NCI-H1417 (cell line): ENCODE measurements at regions not wholly inside any gene's neighbourhood (a gene's known extent, or its start where the extent isn't known, plus 50 kb on each side); places are given as distances from the start of the nearest gene placed in this dataset.

Experiments used
- DNase-seq, 3 experiments: peaks; one replicate each; lab custom pipeline; 2025; lab: John Stamatoyannopoulos, UW

DNA sequence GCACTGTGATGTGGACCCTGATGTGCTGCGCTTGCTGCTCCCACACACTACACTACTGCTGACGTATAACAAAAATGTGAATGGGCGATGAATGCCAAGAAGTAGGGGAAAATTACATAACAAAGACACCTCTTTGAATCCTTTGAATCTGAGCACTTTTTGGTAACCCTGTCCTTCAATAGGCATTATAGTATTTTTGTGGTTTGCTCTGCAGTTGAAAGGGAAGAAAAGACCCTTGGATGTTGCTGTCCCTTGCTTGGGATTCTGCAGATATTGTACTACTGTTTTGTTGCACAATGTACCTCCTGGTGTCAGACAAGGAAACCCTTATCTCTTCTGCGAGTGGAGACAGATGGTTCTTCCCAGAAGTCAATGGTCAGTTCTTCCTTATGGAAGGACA lies 124.8 kb upstream of the UBE3A start:
- no peak for DNase-seq

DNA sequence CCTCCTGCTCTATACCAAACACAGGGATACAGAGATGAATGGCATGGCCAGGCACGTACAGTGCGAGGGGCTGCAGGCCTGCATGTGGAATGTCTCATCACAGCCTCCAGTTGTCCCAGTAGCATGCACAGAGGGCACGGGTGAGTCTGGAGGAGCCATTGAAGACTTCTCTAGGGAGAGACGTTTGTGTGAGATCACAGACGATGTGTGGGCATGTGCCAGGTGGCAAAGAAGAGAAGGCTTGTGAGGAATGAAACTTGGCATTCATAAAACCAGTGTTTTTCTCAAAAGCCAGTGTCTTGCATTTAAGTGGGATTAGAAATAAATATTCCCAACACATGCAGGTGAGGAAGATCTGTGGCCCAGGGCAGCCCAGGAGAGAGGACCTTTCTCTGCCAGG lies 119.1 kb upstream of the UBE3A start:
- no peak for DNase-seq

DNA sequence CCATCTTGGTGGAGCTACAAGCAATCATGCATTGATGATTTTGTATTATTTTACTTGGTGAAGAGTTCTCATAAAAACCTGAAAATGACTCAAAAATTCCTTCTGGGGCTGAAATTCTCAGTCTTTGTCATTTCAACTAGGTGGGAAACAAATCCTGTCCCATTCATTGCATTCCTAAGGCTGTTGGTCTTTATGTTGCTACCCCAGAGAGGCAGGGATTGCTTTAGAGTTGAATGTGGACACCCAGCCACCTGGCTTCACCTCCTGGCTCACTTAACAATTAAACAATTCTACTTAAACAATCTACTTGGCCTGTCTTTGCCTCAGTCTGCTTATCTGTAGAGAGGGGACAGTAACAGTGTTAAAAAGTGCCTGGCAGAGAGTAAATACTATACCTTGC lies 117.3 kb upstream of the UBE3A start:
- no peak for DNase-seq

DNA sequence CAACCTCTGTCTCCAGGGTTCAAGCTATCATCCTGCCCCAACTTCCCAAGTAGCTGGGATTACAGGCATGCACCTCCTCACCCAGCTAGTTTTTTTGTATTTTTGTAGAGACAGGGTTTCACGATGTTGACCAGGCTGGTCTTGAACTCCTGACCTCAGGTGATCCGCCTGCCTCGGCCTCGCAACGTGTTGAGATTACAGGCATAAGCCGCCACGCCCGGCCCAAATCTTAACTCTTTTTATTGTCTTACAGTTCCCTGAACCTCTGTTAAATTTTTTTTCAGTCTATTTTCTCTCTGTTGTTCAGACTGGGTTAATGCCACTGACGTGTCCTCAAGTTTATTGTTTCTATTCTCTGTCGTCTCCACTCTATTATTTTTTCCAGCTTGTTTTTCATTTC lies 115.8 kb upstream of the UBE3A start:
- no peak for DNase-seq

DNA sequence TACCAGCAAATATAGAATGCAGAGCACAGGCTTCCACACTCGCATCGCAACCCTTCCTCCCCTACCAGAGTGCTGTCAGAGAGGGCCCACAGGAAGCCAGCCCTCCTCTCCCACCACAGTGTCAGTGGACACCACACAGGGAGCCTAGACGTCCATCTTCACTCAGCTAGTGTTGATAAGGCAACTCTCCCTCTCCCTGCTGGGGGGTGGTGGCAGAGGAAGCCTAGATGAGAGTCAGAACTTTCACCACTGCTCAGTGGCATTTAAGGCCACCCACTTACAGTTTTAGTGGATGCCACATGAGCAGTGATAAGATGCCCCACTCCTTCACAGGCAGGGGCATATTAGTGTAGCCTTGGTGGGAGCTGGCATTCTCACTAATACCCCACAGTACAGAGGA lies 109.8 kb upstream of the UBE3A start:
- DNase-seq = no peak

DNA sequence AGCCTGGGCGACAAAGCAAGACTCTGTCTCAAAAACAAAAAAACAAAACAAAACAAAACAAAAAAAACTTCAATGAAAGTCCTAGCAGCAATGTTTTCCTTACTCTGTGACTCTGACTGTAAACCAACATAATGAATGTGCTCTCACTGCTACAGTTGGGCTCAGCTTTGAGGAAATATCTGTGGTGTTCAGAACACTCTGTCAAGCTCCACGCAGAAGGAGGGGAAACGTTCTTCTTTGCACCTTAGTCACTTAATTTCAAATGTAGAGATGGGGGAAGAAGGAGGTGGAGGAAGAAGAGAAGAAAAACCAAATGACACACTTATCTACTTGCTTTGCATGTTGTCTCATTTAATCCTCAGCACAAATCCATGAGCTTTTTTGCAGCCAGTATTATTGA lies 107.1 kb upstream of the UBE3A start:
- no peak for DNase-seq

DNA sequence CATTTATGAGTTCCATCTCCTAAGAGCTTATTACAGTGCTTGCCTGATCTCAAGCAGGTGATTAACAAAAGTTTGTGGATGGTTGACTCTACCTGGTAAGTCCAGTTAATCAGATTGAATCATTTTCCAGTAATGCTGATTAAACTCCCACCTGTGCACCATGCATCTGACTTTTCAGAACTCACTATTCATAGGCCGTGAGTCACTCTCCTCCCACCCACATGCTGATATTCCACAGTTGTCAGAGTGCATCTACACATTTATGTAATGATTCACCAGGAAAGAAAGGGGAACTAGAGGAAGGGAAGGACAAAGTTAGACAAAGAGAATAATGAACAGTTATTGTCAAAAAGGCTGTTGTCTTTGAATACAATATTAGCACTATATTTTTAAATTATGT lies 106.2 kb upstream of the UBE3A start:
- DNase-seq = no peak

DNA sequence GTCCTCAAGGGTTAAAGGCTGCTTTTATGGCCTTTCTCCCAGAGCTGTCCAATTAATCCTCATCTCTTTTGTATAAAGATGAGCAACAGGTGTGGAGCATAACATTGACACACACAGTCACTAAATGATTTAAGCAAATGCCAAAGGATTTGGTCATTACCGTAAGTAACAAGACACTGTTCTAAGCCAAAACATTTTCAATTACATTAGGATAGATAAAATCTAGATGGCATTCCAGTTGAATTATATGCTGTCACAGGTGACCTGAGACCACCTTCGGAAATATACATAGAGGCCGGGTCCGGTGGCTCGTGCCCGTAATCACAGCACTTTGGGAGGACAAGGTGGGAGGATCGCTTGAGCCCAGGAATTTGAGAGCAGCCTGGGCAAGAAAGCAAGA lies 105.3 kb upstream of the UBE3A start:
- DNase-seq = no peak

DNA sequence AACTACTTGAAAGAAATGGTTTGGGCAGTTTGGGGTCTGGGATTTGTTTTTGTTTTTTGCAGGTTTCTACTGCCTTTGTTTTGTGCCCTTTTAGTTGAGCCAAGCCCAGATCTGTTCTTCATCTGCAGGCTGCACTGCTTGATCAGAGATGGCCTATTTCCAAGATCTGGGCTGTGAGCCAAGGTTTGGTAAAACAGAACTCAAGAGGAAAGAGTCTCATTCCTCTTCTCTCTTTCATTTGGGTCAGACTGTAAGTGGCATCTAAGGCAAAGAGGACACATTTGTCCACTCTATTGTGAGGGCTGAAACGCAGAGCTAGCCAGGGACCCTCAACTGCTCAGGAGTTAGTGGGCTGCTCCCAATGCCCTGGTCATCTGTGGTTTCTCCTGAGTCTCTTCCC lies 104.4 kb upstream of the UBE3A start:
- DNase-seq = no peak

DNA sequence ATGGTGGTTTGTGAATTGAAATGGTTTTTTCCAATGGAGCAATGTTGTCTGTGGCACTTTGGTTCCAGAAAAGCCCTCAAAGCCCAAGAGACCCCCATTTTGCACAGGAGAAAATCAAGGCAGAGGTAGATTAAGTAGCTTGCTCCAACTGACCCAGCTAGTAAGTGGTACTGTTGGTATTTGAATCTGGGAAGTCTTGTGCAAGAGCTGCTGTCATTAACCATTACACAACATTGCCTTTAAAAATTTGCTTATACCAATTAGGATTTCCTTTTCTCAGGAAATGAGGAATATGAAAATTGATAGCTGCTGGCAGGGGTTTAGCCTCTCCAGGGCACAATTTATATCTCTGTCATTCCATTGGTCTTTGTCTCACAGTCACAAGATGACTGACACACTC lies 102.4 kb upstream of the UBE3A start:
- no peak for DNase-seq

DNA sequence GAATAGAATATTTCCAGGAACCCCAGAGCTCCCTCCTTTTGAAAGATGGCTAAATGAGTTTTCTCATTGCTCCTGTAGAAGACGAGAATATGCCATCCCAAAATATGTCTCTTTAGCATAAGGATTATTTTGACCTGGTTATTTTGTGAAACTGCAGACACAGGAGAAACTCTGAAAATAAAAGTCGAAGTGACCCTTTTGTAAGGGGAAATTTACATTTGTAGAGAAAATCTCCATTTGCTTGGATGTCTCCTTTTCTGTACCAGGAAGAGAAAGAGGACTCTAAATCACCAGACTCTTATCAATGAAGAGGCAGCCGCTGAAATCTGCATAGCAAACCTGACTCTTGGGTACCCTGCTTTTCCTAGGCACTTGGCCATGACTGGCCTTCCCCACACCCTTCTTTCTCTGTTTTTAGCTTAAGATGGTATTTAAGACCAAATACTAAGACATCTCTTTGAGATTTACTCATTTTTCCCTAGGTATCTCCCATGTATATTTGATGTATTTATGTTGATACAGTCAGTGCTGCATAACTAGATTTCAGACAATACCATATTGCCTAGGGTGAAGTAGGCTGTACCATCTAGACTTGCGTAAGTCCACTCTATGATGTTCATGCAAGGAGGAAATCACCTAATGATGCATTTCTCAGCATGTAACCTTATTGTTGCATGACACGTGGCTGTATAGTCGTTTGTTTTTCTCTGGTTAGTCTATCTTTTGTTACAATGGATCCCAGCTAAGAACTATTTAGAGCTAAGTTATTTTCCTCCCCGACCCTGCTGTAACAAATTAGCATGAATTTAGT lies 98.2 kb upstream of the UBE3A start:
- DNase-seq = no peak

DNA sequence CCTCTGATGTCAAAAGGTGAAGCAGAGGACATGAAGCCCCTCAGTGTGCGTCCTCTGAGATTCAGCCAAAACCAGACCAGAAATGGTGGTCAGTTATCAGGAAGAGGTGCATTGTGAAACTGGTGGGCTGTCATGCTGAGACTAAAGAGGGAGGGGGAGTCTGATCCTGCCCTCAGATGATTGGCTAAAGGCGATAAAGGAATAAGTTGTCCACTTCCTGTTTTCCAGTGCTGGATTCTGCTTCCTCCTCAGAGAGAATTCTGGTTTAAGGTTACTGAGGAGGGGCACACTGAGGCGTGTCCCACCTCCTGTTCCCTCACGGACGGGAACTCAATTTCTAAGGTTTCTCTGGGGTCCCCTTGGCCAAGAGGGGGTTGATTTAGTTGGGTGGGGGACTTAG lies 97.0 kb upstream of the UBE3A start:
- DNase-seq = no peak

DNA sequence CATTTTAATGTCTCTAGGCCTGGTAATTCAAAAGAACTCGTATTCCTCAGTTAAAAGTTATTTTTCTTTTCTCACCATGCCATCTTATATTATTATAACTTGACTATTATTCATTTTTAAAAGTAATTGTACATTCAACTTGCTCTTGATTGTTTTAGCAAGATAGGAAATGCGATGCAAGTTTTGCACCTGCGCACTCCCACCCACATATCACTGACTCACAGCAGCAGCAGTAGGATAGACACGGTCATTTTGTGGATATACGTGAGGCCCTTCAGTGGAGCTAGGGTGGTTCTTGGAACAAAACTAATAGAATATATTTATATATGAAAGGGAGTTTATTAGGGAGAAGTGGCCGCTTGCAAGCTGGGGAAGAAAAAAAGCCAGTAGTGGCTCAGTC lies 95.5 kb upstream of the UBE3A start:
- DNase-seq = no peak

DNA sequence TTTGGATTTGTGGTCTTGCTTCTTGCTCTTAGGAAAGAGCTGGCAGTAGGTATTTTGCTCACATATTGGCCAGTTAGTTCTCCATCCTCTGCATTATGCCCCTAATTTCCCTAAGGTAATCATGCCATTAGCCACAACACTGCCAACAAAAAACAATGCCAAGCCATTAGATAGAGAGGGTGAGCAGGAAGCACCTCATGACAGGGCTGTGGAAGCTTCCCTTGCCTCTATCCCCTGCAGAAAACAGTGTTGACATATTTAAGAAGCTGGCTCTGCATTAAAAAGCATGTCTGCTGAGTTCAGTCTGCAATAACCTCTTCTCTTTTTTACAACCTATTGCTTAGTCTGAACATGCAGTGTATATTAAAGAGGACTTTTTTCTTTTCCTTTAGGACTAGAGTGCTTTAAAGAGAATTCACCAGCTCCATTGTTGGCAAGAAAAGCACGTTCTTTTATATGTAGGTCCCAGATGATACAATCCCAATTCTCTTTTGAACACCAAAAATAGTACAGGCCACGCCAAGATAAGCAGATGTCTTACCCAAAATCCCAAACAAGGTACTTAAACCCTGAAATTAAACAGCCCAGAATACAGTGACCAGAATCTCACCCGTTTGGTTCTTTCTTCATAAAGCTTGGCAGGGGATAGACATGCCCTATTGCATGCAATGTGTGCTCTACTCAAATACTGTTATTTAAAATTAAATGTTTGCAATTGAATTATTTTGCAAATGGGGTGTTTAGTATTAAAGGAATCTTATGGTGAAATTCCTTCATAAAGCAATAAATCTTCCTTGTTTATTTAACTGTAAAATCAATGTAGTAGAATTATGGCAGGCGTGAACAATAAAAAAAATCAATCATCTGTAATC lies 93.7 kb upstream of the UBE3A start:
- DNase-seq = no peak

DNA sequence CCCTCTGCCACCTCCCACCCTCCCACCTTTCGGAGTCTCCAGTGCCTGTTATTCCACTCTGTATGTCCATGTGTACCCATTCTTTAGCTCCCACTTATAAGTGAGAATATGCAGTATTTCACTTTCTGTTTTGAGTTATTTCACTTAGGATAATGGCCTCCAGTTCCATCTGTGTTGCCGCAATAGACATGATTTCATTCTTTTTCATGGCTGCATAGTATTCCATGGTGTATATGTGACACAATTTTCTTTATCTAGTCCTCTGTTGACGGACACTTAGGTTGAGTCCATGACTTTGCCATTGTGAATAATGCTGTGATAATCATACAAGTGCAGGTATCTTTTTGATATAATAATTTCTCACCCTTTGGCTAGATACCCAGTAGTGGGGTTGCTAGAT lies 91.0 kb upstream of the UBE3A start:
- no peak for DNase-seq

DNA sequence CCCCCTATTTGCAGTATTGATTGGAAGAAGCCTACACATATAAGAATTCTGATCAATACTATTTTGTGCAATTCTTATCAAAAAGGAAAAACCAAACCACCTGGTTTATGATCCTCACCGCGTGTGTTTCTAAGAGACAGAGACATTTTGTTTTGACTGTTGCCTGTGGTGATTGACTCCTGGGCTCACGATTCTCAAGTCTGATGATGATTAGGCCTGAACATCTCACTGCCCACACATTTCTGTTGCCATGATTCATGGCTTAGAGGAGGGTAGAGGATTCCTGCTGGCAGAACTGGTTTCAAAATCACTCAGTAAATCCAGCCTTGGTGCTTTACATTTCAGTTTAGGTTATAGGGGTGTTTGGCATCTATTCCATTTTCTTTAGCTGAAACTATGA lies 88.3 kb upstream of the UBE3A start:
- no peak for DNase-seq

DNA sequence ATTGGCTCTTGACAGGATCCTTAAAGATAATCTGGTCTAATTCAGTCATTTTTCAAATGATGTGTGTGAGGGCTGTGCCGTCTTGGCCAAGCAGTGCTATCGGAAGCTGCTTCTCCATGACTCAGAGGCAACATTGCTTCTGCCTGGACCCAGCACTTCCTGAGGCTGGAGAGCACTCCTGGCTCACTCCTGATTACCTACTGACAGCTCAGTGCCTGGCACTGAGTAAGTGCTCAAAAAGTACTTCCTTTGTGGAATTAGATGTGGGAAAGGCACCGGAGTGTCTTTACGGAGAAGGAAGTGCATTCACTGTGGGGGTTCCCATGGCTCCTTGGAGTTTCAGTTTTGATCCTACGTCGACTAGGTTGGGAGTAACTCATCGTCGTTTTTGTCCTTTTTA lies 86.9 kb upstream of the UBE3A start:
- no peak for DNase-seq

DNA sequence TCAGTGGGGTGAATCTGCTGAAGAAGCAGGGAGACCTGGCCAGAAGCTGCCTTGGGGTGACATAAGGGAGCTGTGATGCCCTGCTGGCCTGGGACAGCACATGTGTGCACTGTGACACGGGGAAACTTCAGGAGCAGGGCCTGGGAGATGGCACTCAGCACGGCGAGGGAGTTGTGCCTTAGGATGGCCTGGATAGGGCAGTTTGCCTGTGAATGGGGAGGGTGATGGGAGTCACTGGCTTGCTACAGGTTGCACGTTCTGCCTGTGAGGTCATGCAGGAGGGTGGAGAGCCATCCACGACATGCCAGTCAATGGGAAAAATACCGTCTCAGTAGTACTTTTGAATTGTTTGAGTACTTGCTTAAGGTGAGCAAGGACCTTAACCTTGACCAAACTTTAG lies 76.8 kb upstream of the UBE3A start:
- no peak for DNase-seq

DNA sequence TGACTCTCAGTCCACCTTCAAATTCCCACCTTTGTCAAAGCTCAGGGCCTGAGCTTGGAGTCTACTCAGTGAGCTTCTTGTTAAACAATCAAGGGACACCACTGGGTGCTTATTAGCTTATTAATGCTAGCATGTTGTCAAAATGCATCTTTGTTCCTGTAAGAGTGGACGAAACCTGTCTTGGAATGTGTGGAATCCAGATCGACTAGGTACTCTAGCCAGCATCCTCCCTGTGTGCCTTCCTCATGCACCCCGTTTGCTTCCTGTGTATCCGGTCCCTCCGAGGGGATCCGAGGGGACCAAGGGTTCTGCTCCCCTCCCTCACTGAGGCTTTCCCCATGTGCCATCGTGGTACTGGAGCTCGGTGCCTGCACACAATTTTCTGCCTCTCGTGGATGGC lies 75.7 kb upstream of the UBE3A start:
- DNase-seq = no peak

DNA sequence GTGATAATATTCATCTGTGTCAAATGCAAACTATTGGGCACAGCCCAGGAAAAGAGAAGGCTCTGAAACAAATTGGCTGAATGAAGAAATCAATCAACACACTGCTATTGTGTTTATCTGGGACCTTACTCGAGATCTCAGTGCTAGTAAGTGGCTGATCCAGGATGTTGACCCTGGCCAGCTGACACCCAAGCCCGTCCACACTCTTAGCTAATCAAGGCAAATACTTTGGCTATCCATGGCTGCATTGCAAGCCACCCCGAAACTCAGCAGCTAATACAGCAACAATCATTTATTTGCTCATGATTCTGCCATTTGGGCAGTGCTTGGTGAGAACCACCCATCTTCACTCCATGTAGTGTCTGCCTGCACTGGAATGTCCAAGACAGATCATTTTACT lies 74.1 kb upstream of the UBE3A start:
- no peak for DNase-seq

DNA sequence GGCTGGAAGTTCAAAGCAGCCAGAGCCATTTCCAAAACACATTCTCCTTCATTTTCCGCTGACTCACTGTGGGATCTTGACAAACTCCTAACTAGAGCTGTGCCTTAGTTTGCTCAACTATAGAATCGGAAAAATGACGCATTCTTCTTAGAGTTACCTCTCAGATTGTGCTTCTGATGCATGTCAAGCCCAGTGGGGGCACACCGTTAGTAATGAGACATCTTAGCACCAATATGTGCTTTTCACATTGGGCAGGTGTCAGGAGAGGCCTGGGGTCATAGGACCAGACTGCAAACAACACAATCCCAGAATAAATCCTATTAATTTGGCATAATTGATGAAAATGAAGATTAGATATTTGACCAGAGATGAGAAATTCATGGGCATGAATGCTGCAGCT lies 71.3 kb upstream of the UBE3A start:
- no peak for DNase-seq

DNA sequence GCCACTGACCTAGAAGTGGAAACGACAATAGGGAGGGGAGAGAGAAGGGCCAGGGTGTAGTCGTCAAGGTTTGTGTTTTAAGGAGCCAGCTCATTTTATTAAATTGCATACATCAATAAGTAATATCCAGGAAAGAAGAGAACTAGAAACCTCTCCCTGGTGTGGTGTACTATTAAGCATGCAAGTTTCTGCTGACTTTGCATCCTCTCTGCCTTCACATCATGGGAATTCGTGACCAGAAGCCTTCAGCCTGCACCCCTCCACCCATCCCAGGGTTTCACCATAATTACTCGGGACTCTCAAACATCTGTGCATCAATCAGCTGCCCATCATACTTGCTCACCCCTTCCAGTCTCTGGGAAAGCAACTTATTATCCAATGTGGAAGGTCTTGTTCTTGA lies 70.9 kb upstream of the UBE3A start:
- no peak for DNase-seq

DNA sequence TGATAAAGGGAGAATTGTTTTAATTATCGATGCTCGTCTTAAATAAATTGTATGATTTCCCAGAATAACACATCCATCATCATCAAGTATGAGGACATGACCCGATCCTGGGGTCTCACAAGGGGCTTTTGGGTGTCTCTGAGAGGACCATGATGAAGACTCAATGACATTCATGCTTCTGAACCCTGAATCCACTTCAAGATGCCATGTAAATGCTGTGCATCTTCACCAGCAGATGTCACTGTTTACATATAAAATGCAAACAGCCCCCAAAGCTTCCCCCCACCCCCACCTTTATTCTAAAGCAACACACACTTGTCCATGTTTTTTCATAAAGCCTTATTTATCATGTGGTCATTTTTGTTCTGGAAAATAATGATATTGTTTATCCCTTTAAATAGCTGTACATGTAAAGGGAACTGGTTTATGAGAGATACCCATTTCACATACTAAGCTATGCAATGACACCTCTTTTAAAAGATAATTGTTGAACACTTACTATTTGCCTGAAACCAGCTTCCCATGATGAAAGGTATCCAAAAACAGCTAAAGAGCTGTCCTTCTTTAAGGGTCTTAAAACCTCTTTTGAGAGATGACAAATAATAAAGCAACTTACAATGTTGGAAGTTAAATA lies 69.7 kb upstream of the UBE3A start:
- peak; percentile 0 to 63 (median 14) for DNase-seq
